Bronchial epithelial cell (primary cell): ENCODE measurements at regions not wholly inside any gene's neighbourhood (a gene's known extent, or its start where the extent isn't known, plus 50 kb on each side); places are given as distances from the start of the nearest gene placed in this dataset.

Source experiments
- DNase-seq: peaks from one replicate; pipeline ENCODE4 v3.0.0-alpha.2; 2010; ENCODE audit warnings: low read depth
- FAIRE-seq: peaks from 2 replicates; lab custom pipeline; 2011; peaks lifted over from hg19 to GRCh38; lab: Jason Lieb, UNC
- H3K27me3 ChIP-seq: 2 replicates; pipeline ENCODE4 v1.5.1; 2011; ENCODE audit warnings: low read length; ENCODE audit not compliant: control insufficient read depth, insufficient read depth
- H3K36me3 ChIP-seq: 2 replicates; pipeline ENCODE4 v1.5.1; 2011; ENCODE audit warnings: low read length; ENCODE audit not compliant: control insufficient read depth, insufficient read depth
- H3K4me3 ChIP-seq: 2 replicates; pipeline ENCODE4 v1.5.1; 2011; ENCODE audit warnings: mild to moderate bottlenecking, low read depth, low read length, control low read depth
- TF ChIP-seq, protein P1 (sequence below): IDR thresholded peaks from 2 replicates; pipeline ENCODE4 v1.5.1; 2011; ENCODE audit warnings: mild to moderate bottlenecking, moderate library complexity, low read length, control low read depth, inconsistent platforms; ENCODE audit not compliant: insufficient read depth, severe bottlenecking

DNA sequence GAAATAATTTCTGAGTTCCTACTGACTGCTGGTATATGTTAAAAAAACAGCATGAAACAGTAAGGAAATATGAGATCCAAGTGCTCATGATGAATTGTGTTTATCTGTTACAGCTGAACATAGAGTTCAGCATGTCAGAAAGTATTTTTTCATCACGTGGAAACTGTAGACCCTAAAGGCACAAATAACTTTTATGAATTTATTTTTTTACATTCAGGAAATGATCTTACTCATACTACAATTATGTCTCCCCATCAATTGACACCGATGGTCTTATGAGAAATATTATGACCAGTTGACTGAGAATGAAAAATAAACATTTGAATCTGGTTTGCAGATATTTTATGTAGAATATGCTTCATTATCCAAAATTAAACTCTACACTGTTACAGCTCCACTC is 283.1 kb upstream of the SPANXN4 start:
- no peak for FAIRE-seq

DNA sequence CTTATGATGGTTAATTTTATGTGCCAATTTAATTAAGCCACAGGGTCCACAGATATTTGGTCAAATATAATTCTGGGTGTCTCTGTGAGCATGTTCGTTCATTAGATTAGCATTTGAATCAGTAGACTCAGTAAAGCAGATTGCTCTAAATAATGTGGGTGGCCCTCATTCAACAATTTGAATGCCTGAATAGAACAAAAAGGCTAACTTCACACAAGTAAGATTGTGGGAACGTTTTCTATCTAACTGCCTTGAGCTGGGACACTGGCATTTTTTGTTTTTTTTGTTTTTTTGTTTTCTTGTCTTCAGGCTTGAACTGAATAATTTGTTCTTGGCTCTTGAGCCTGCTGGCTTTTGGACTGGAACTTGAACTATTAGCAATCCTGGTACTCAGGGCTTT is 292.4 kb upstream of the SPANXN4 start:
- Histone ChIP-seq H3K36me3 (no peaks in the 10 kb centered on the region), H3K4me3 (no peak overlapping the region), H3K27me3 (no peaks in the 10 kb centered on the region)
- FAIRE-seq (no peak), DNase-seq (no peak)
- TF ChIP-seq, protein P1, sequence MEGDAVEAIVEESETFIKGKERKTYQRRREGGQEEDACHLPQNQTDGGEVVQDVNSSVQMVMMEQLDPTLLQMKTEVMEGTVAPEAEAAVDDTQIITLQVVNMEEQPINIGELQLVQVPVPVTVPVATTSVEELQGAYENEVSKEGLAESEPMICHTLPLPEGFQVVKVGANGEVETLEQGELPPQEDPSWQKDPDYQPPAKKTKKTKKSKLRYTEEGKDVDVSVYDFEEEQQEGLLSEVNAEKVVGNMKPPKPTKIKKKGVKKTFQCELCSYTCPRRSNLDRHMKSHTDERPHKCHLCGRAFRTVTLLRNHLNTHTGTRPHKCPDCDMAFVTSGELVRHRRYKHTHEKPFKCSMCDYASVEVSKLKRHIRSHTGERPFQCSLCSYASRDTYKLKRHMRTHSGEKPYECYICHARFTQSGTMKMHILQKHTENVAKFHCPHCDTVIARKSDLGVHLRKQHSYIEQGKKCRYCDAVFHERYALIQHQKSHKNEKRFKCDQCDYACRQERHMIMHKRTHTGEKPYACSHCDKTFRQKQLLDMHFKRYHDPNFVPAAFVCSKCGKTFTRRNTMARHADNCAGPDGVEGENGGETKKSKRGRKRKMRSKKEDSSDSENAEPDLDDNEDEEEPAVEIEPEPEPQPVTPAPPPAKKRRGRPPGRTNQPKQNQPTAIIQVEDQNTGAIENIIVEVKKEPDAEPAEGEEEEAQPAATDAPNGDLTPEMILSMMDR = no peak

More for the DNA sequence above, 283.1 kb upstream of the SPANXN4 start:
- no peak overlapping the region for H3K4me3 ChIP-seq
- no peaks in the 10 kb centered on the region for H3K36me3 ChIP-seq
- TF ChIP-seq, protein P1 = no peak
- H3K27me3 ChIP-seq = no peaks in the 10 kb centered on the region
- no peak for DNase-seq

DNA sequence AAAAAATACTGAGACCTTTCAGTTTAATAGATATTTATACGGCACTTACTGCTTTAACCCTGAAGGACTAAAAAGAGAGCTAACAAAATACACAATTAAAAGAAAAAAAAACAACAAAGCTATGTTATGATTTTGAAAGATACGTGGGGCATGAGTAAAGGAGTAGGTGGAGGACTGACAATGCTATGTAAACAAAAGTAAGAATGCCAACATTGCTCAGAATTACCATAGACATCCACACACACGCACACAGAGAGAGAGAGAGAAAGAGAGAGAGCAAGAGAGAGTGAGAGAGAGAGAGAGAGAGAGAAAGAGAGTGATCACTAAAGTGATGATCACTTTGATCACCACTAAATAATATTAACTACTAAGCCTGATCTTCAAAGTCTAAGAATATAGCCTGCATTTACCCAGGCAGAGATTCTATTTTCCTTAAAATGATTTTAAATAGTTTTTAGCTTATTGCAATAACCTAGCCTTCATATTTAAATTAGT is 313.9 kb upstream of the SPANXN4 start:
- DNase-seq = peak; percentile 3
- H3K27me3 ChIP-seq = no peaks in the 10 kb centered on the region
- TF ChIP-seq, protein P1 = no peak
- H3K36me3 ChIP-seq = no peaks in the 10 kb centered on the region
- FAIRE-seq = no peak
- H3K4me3 ChIP-seq = no peak overlapping the region

DNA sequence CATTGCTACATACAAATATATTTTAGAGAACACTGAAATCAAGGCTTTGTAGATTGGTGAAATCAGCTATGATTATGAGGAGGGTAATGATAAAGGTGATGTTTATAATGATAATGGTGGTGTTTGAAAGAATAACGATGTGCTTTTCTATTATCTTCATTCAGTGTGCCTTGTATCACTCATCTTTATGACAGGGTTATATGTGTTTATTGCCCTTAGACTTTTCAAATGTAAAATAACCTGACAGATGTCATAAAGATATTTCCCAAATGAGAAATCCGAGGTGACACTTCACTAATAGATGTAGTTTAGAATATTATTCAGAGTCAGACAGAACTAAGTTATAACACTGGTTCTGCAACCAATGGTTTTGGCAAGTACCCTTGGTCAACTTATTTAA is 323.0 kb upstream of the SPANXN4 start:
- FAIRE-seq = no peak
- TF ChIP-seq, protein P1 = no peak
- Histone ChIP-seq H3K27me3 (no peaks in the 10 kb centered on the region), H3K4me3 (no peak overlapping the region), H3K36me3 (no peaks in the 10 kb centered on the region)
- DNase-seq = no peak

DNA sequence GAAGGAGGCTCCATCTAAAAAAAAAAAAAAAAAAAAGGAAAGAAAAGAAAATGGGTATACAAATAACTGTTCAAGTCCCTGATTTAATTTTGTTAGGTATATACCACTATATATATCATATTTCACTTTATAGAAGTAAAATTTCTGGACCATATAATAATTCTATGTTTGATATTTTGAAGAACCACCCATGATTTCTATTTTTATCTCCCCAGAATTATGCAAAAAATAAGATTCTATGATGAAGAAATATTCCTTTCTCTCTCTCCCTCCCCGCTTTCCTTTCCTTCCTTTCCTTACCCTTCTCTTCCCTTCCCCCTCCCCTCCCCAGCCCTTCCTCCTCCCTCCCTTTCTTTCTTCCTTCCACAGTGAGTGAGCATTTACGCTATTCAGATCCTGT is 337.5 kb upstream of the SPANXN4 start:
- TF ChIP-seq, protein P1 = no peak
- no peak for FAIRE-seq
- Histone ChIP-seq H3K36me3 (no peaks in the 10 kb centered on the region), H3K27me3 (no peaks in the 10 kb centered on the region), H3K4me3 (no peak overlapping the region)
- DNase-seq = no peak

DNA sequence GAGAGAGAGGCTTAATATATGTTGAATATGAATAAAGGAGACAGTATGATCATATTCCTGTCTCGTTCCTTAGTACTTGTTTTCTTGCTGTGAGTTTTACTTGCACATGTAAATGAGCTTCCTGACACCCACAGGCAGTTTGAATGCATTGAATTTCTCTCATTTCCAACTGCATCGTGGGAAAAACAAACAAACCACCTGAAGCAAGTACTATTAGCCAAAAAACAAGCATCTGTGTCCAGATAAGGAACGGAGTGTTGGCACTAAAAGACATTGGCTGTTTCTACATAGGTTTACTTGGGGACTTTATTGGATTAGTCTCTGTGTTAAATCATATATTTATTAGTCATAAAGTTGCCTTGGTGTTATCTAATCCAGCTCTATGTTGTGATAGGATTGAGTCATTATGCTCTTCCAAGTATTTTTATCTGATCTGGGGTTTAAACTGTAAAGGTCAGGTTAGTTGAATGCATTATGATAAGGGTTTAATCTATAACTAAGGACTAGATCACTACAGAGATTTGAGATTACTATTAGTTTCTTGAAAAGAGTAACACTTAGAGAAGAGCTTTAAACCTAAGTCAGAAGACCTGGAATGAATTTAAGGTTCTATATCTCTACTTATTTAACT is 339.0 kb upstream of the SPANXN4 start:
- TF ChIP-seq, protein P1 = no peak
- FAIRE-seq (no peak), DNase-seq (no peak)
- Histone ChIP-seq H3K4me3 (no peak overlapping the region), H3K27me3 (no peaks in the 10 kb centered on the region), H3K36me3 (no peaks in the 10 kb centered on the region)
